ENCODE measurements at regions not wholly inside any gene's neighbourhood (a gene's known extent, or its start where the extent isn't known, plus 50 kb on each side); places are given as distances from the start of the nearest gene placed in this dataset.
"Not testable (repeated sequence)": the region's sequence is repeated elsewhere in the genome, so short reads cannot be mapped to it uniquely, and the experiment has no call there.

DNA sequence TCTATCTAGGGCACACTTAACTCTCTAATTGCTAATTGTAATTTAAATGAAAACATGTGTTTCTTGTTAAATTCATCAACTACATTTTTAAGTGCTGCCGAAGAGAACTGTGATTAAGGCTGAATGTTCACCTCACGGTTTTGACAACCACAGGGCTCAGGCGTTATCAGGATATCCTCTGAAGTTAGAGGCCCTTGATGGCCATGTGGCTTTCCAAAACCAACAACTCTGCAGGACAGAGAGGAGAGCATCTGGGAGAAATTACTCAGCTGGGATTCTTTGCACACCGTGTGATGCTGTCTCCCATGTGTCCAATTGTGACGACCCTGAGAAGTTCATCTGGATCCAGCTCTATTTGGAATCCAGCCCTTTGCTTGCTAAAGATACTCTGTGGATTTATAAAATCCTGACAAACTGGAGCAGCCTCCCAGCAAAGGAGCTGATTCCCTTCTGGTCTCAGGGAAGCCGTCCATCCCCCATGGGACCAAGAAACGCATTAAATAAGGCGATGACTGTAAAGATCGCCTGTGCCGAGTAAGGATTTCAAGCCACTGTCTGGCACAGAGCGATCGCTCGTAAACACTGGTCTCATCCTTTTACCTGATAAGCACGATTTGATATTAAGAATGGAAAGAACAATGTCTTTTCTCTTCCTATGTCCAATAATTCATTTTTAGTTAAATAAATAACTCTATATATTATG lies 401.1 kb downstream of the CD83 start:
- peak; percentile 79 for DNase-seq (ENCODE audit: low spot score)

DNA sequence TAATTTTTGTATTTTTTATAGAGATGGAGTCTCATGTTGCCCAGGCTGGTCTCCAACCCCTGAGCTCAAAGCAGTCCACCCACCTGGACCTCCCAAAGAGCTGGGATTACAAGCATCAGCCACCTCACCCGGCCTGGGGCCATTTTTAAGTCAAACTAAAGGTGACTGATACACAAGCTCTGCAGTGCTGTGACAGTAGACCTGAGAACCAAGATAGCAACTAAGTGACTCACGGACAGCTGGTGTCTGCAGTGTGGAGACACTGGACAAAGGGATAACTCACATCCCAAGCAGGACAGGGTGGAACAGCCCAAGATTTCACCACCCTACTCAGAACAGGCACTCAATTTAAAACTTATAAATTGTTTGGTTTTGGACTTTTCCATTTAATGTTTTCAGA lies 402.5 kb downstream of the CD83 start:
- DNase-seq (ENCODE audit: low spot score) = peak; percentile 17

DNA sequence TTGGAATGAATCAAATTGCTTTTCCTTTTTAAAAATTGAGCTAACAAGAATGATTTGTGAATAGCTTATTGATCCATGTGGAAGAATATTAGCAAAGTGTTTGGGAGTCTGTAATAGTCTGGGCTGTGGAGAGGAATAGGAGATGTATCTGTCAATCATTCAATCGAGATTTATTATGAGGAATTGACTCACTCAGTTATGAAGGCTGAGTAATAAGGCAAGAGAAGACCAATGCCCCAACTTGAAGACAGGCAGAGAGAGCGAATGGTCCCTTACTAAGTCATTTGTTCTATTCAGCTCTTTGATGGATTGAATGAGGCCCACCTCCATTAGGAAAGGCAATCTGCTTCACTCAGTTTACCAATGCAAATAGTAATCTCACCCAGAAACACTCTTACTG lies 403.0 kb downstream of the CD83 start:
- no peak for DNase-seq (ENCODE audit: low spot score)

DNA sequence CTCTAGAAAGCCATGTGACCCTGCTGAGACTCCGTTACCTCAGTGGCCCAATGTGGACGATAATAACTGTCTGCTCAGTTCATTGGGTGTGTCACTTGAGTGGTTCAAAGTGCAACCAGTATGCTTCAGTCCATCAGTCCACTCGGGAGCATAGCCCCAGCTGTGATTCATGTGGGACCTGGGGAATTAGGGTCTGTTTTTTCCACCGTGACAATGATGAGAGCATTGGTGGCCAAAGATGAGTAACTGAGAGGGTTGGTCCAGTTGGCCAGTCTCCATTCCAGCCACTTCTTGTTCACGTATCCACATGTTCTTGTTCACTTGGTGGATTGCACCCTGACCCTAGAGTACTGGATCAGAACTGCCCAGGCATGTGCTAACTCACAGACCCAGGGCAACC lies 403.6 kb downstream of the CD83 start:
- no peak for DNase-seq (ENCODE audit: low spot score)

DNA sequence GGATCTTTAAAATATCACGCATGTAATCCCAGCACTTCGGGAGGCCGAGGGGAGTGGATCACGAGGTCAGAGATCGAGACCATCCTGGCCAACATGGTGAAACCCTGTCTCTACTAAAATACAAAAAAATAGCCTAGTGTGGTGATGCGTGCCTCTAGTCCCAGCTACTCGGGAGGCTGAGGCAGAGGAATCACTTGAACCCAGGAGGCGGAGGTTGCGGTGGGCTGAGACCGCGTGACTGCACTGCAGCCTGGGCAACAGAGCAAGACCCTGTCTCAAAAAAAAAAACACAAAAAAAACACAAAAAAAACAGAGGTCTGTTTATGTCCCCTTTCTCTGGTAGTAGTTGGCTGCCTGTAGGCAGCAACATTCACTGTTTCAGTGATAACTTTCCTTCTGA lies 404.3 kb downstream of the CD83 start:
- DNase-seq (ENCODE audit: low spot score) = not testable (repeated sequence)

DNA sequence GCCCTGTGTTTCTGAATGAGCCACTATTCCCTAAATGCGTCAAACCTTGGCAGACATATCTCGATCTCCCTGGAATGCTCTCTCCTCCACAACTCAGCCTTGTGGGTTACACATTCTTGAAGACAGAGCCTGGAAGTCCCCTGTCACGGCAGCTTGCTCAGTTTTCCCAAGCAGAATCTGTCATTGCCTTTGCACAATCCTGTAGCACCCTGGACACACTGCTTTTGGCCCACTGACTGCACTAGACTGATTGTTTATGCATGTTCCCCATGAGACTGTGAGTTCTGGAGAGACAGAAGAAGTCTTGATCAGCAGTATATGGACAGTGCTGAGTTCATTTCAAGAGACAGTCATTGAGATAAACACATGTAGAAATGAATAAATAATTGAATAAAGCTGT lies 406.7 kb downstream of the CD83 start:
- DNase-seq (ENCODE audit: low spot score) = peak; percentile 91

DNA sequence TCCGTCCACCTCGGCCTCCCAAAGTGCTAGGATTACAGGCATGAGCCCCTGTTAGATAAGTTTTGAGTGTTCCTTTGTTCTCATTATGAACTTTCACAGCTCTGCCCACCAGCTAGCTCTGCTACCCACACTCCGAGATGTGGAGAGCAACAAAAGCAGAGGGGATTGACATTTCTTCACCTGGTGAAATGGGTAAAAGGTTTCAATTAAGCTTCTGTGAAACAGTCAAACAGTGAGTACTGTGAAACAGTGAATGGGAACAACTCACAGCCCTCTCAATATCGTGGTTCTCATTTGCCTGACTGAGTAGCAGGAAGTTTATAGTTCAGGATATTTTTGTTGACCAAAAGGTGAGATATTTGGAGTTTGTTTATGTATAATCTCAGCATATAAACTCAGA lies 412.8 kb downstream of the CD83 start:
- no peak for DNase-seq (ENCODE audit: low spot score)

DNA sequence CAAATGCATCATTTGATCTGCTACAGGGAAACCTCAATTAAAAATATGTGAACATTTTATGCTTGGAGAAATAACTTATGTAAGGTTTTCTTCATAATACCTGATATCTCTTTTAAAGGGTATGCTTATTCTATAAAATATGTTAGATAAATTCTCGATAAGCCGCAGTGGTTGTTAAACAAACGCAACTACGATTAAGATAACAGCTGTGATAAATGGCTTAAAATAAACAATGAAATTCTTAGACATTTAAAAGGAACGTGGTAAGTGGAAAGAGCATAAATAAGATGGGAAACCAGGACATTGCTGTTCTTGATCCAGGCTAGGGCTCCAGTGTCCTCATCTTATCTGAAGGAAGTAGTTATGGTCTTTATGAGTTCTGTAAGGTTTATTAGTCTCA lies 415.9 kb downstream of the CD83 start:
- no peak for DNase-seq (ENCODE audit: low spot score)

DNA sequence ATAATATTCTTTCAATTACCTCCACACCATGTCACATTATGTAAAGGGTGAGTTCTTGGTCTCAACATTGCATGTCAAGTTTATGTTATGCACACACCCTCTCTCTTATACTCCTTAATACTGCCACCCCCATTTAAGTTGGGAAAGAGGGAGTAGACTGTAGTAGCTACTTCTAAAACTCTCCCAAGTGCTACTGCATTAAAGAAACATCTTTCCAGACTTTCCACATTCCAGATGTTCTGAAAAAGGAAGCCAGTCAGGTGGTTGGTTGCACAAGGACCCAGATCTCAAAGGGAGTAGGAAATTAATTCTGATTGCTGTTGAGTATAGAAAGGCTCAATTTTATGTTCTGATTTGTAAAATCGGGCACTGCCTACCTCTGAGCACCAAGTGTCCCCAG lies 419.5 kb downstream of the CD83 start:
- no peak for DNase-seq (ENCODE audit: low spot score)

DNA sequence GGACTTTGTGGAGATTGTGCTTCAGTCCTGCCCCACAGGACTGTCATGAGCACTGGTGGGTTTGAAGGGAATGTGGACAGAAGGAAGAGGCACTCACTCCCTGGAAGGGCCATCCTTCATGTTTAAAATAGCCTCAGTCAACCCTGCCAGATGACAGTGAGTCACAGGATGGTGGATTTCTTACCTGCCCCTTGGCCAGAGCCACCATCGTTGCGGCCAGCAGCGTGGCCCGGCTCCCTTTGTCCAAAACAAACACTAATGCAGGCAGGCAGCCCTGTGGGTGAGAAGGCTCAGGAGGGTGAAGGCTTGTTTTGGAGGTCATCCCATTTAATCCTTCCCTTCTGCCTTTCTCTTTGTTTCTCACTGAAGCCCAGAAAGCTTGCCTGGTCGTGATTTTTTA lies 422.7 kb downstream of the CD83 start:
- no peak for DNase-seq (ENCODE audit: low spot score)

DNA sequence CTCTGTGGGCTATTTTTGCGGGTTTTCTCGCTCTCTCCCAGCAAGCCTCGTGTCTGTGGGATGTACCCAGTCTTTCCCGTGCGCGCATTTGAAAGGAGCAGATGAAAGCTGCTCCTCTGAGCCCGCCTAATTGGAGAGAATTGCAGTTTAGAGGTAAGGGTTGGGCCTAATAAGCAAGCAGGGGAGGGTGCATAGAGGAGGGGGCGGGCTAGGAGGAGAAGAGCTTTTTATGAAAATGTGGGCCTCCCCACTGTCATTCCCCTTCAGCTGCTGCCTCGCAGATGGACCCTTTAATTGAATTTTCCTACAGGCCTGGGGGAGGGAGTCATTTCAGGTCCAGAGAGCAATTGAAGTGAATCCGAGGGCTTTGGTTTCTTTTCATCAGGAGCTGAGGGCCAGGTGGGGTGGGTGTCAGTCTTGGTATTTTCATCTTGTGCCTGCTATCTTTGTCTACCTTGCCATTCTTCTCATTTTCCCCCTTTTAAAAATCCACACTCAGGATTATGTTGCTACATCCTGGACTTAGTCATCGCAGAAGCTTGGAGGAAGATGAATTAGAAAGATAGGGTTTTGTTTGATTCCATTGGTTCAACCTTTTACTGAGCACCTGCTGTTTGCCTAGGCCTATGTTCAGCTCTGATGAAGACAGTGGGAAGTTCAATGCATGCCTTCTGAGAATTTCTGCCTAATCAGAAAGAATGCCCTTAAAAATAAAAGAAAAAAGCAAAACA lies 423.4 kb downstream of the CD83 start:
- DNase-seq (ENCODE audit: low spot score) = no peak

DNA sequence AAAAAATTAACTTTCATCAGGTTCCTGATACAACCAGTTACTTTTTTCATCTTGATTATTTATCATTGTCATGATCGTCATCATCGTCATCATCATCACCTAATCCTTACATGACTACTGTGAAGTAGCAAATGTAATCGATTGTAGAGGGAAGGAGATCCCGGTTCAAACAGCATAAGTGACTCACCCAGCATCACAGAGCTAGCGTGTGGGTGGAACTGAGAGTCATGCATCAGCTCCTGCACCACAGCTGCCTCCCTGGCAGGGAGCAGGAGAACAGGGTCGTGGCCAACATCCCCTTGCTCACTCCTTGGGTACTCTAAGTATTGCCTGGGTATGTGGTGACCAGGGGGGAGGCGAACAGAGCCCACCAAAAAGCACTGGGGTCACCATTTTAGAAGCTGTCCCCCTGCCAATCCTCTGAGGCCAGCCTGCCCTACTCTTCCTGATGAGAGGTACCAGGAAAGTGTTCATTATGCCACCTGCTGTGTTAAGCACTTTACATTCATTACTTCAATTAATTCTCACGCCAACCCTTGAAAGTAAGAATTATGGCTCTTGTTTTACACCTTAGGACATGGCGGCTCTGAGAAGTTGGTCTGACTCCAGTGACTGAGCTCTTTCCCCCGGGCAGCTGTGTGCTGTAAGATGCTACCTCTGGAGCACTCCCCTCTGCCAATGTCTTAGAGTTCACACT lies 425.2 kb downstream of the CD83 start:
- DNase-seq (ENCODE audit: low spot score) = peak; percentile 78

DNA sequence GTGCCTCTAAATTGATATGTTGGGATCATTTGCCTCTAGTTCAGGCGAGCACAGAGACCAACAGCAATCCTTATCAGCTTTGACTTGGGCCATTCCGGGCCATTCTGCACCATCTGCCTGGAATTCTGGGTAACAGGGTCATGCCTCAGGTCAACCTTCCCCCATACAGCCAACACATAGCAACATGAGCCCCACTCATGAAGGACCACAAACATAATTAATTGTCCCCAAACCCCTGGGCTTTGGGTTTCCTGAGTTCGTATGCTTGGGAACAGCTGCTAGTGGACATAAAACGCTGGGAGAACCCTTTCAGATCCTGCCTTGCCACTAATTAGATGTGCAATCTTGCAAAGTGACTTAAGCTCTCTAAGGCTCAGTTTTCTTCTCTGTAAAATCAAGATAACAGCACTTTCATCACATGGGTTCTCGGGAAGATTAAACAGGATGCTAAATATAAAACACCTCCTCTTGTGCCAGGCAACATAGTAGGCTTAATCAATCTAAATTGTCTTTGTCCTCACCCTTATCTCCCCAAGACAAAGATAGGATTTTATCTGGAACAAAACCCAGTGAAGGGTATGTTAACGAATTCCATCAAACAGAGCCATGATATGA lies 426.5 kb downstream of the CD83 start:
- DNase-seq (ENCODE audit: low spot score) = no peak

DNA sequence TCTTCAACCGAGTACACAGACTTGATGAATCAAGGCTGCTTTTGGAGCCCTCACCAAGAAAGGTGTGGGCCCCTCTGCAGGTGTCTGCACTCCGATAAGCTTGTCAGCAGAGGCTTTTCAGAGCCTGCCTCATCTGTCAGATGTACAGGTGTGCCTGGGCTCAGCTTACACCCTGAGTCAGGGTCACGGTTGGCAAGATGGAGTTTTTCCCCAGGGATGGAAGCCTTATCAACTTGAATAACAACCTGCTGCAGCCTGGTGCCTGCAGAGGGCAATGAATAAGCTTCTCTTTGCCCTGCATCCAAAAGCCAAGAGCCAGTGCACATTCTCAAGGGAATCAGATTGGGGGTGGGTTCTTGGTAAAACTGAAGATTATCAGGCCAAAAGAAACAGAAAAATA lies 427.1 kb downstream of the CD83 start:
- no peak for DNase-seq (ENCODE audit: low spot score)

DNA sequence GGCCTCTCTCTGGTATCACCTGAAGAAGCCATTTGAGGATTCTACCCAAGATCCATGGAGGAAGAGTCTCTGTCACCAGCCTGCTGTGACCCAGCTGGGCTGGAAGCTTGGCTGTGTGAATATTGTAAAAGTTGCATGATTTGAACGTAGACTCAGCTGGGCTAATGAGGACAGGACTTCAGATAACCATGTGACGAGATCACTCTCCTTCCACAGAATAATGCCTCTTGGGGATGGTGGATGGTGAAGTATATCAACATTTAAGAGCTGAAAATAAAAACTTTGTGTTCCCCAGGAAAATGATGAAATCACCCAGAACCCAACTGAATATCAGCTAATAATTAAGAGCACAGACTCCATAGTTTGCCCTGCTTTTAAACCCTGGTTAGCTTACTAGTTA lies 427.9 kb downstream of the CD83 start:
- no peak for DNase-seq (ENCODE audit: low spot score)

DNA sequence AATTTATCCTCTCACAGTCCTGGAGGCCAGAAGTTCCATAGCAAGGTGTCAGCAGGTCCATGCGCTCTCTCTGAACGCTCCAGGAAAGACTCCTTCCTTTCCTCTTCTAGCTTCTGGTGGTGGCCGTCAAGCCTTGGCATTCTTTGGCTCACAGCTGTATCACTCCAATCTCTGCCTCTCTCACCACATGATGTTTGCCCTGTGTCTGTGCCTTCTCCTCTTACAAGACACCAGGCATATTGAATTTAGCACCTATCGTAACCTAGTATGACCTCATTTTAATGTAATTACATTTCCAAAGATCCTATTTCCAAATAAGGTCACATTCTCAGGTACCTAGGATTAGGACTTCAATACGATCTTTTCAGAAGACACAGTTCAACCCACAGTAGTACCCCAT lies 428.5 kb downstream of the CD83 start:
- DNase-seq (ENCODE audit: low spot score) = no peak

DNA sequence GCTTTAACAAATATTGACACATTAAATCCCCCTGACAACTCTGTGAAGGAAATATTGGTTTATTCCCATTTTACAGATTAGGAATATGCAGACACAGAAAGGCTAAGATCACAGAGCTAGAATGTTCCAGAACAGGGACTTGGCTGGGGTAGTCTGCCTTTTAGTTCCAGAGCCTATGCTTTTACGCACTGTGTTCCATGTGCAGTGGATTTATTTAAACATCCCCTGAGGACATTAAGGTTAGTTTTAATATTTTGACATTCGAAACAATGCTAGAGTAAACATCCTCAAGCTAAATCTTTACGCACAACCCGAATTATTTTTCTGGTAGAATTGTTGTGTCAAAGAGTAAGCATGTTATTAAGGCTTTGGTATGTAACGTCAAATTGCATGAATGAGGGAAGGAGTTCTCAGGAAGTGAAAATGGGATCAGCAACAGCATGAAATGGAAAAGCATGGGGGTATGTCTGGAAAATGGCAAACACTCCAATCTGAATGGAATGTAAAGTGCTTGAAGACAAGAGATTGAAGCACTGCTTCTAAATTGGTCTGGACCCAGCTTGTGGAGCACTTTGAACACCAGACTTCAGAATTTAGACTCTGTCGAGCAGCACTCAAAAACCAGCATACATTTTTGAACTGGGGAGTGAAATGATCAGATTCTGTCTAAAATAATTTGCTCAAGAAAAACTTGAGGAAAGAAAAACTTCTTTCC lies 429.9 kb downstream of the CD83 start:
- no peak for DNase-seq (ENCODE audit: low spot score)

DNA sequence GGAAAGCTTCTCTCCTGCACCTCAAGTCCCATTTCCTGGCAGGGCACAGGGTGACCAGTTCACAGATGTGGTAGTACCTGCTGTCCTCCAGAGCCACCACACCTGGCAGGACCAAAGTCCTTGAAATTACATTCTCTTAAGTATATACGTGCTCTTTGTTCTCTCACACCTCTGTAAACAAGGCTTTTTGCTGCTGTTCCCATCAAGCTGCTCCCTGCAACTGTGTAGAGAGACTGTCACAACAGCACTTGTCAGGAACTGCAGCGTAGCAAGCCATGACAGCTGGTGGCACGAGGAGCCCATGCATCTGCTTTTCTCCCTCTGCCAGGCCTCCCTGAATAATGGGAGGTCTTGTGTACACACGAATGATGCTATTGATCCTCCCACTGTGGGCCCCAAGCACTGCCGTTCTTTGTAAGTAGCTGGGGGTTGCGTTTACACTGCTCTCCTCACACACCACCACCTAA lies 431.8 kb downstream of the CD83 start:
- no peak for DNase-seq (ENCODE audit: low spot score)

DNA sequence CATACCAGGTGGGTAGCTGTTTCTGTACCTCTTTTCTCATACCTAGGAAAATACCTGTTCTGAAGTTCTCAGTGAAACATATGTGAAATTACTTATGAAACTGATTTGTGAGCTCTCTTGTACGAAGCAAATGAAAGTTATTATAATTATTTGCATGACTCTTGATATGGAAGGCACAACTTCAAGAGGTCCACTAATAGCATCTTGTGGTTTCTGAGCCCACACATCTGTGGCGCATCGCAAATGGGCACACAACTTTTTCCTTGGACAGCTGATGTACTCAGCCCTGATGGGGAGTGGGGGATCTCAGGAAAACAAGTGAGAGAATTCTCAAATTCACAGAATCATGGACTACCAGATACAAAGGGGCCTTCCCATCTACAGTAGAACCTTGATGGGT lies 432.3 kb downstream of the CD83 start:
- DNase-seq (ENCODE audit: low spot score) = no peak

DNA sequence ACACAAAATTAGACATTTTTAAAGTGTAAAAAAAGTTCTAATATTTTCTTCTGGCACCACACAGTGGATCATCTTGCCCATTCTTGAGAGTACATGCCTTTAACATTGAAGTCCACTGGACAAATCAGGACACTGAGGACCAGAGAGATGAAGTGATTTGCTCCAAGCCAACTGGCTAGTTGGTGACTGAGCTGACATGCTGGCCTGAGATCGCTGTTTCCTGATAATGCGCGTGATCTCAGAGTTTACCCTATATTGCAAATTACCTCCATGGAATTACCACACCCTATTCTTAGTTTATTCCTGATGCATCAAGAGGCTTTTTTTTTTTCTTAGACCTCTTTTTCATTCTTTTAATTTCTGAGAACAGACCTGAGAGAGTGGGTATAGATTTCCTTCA lies 432.8 kb downstream of the CD83 start:
- DNase-seq (ENCODE audit: low spot score) = no peak

DNA sequence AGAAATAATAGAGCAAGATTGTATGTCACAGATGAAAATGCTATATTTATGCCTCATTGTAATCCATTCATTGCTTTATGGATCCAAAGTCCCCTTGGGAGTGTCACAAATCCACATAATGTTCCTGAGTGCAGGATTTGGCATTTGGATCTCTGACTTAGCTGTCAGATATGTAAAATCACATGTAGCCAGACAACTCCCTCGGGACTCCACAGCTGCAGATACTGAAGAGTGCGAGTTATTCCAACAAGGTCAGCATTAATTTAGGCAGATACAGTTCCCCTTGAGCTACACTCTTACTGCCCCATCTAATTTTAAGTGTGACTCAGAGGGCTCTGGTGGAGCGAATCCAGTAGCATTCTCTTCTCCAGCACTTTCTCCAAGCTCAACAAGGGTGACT lies 433.2 kb downstream of the CD83 start:
- DNase-seq (ENCODE audit: low spot score) = peak; percentile 37

DNA sequence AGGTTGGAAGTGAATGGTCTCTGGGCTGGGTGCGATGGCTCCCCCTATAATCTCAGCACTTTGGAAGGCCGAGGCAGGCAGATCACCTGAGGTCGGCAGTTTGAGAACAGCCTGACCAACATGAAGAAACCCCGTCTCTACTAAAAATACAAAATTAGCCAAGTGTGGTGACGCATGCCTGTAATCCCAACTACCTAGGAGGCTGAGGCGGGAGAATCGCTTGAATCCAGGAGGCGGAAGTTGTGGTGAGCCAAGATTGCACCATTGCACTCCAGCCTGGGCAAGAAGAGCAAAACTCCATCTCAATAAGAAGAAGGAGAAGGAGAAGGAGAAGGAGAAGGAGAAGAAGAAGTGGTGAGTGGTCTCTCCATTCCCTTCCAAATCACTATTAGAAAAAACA lies 434.0 kb downstream of the CD83 start:
- not testable (repeated sequence) for DNase-seq (ENCODE audit: low spot score)
